A549 (cell line): ENCODE measurements at regions not wholly inside any gene's neighbourhood (a gene's known extent, or its start where the extent isn't known, plus 50 kb on each side); places are given as distances from the start of the nearest gene placed in this dataset.

Source experiments
- ATAC-seq, 2 experiments: fragments of 200-7000 bp in 1 of 2; fragments of >200 bp in 1 of 2; cut with Nextera tagmentation in 1 of 2; cut with Tn5 transposase in 1 of 2; 3 replicates each; pipeline versions ENCODE4 v1.8.0 to v1.9.1; 2018 to 2020; ENCODE audit warnings: mild to moderate bottlenecking in 1 of 2, moderate library complexity in 1 of 2
- CTCF ChIA-PET: fragments of 300-600 bp; sonication (Branson Sonifier 250); formaldehyde crosslinking; extraction: SDS; loops from one replicate; lab custom pipeline; 2021; ENCODE audit warnings: antibody characterized with exemption, inconsistent platforms; lab: Yijun Ruan, JAX
- POLR2A ChIA-PET: fragments of 350-600 bp; formaldehyde crosslinking; extraction: SDS; loops from one replicate; lab custom pipeline; 2021; ENCODE audit warnings: antibody characterized with exemption, inconsistent platforms; lab: Yijun Ruan, JAX
- DNase-seq, 2 experiments: peaks; one replicate each; pipeline versions ENCODE4 v3.0.0 to v3.0.0-alpha.2; 2011 to 2016; ENCODE audit warnings: low read depth in 1 of 2, low spot score in 1 of 2
- FAIRE-seq: peaks from 2 replicates; lab custom pipeline; 2011; peaks lifted over from hg19 to GRCh38; lab: Jason Lieb, UNC
- H3K27ac ChIP-seq, 2 experiments: fragments of >200 bp; sonication (Bioruptor Twin); formaldehyde crosslinking; 3 replicates each; pipeline ENCODE4 v1.5.1; 2016 to 2017
- H3K4me1 ChIP-seq: fragments of >200 bp; sonication (Bioruptor Twin); formaldehyde crosslinking; 3 replicates; pipeline ENCODE4 v1.6.1; 2016
- H3K4me2 ChIP-seq: fragments of >200 bp; sonication (Bioruptor Twin); formaldehyde crosslinking; 3 replicates; pipeline ENCODE4 v1.6.1; 2016
- H3K4me3 ChIP-seq: fragments of >200 bp; sonication (Bioruptor Twin); formaldehyde crosslinking; 3 replicates; pipeline ENCODE4 v1.5.1; 2016
- H3K9me3 ChIP-seq: fragments of >200 bp; sonication (Bioruptor Twin); formaldehyde crosslinking; 3 replicates; pipeline ENCODE4 v1.6.1; 2016
- BCL3 ChIP-seq: fragments of >200 bp; sonication (Bioruptor Twin); formaldehyde crosslinking; IDR thresholded peaks from 3 replicates; pipeline ENCODE4 v1.6.1; 2016
- BHLHE40 ChIP-seq: IDR thresholded peaks from 2 replicates; pipeline ENCODE4 v1.6.1; 2012; ENCODE audit warnings: low read depth, low read length, inconsistent platforms
- CHD4 ChIP-seq: fragments of 200-600 bp; sonication (generic); IDR thresholded peaks from 2 replicates; pipeline ENCODE4 v1.6.1; 2016; ENCODE audit warnings: antibody characterized with exemption, mild to moderate bottlenecking, borderline replicate concordance
- EHF ChIP-seq: fragments of 250-450 bp; sonication (Bioruptor Pico); IDR thresholded peaks from 2 replicates; pipeline ENCODE4 v1.5.0; 2020; ENCODE audit warnings: mild to moderate bottlenecking
- ESRRA ChIP-seq: fragments of 150-350 bp; IDR thresholded peaks from 2 replicates; pipeline ENCODE4 v1.6.1; 2014; ENCODE audit warnings: mild to moderate bottlenecking, low read length, borderline replicate concordance
- FOXS1 ChIP-seq: fragments of 250-450 bp; sonication (Bioruptor Pico); IDR thresholded peaks from 2 replicates; pipeline ENCODE4 v1.5.0; 2020; ENCODE audit warnings: mild to moderate bottlenecking, moderate library complexity
- GATA3 ChIP-seq: IDR thresholded peaks from 2 replicates; pipeline ENCODE4 v1.6.1; 2012; ENCODE audit warnings: borderline replicate concordance
- HOXB5 ChIP-seq: fragments of 250-450 bp; sonication (Bioruptor Pico); IDR thresholded peaks from 2 replicates; pipeline ENCODE4 v1.5.0; 2020; ENCODE audit warnings: mild to moderate bottlenecking, moderate library complexity
- JUN ChIP-seq, 2 experiments: fragments of >200 bp; sonication (Bioruptor Twin); formaldehyde crosslinking; IDR thresholded peaks; 2 replicates in 1 of 2; 3 replicates in 1 of 2; pipeline ENCODE4 v1.6.1; 2016 to 2017
- KDM1A ChIP-seq: fragments of 200-600 bp; sonication (generic); IDR thresholded peaks from 2 replicates; pipeline ENCODE4 v1.6.1; 2016; ENCODE audit warnings: low read depth, mild to moderate bottlenecking
- KDM5A ChIP-seq: fragments of 200-600 bp; sonication (generic); IDR thresholded peaks from 2 replicates; pipeline ENCODE4 v1.6.1; 2016; ENCODE audit warnings: antibody characterized with exemption, mild to moderate bottlenecking
- MAX ChIP-seq: IDR thresholded peaks from 2 replicates; pipeline ENCODE4 v1.6.1; 2012
- MAZ ChIP-seq: fragments of 150-350 bp; IDR thresholded peaks from 2 replicates; pipeline ENCODE4 v1.6.1; 2014; ENCODE audit warnings: antibody characterized with exemption, low read depth, low read length, borderline replicate concordance
- MYC ChIP-seq: IDR thresholded peaks from 2 replicates; pipeline ENCODE4 v1.6.1; 2012; ENCODE audit warnings: mild to moderate bottlenecking, inconsistent platforms, low read length, improper control_type of control experiment, borderline replicate concordance
- NFE2L2 ChIP-seq: fragments of 150-350 bp; conservative IDR thresholded peaks from 2 replicates; pipeline ENCODE4 v1.6.1; 2014; ENCODE audit warnings: low read length
- NR3C1 ChIP-seq: fragments of >200 bp; sonication (Bioruptor Twin); formaldehyde crosslinking; IDR thresholded peaks from 3 replicates; pipeline ENCODE4 v1.6.1; 2017
- PHF8 ChIP-seq: fragments of 200-600 bp; sonication (generic); IDR thresholded peaks from 2 replicates; pipeline ENCODE4 v1.6.1; 2016; ENCODE audit warnings: low read depth, mild to moderate bottlenecking, antibody characterized with exemption, moderate library complexity, borderline replicate concordance
- POLR2A ChIP-seq: IDR thresholded peaks from 2 replicates; pipeline ENCODE4 v1.6.1; 2012; ENCODE audit warnings: mild to moderate bottlenecking, low read length
- POLR2AphosphoS2 ChIP-seq: conservative IDR thresholded peaks from 2 replicates; pipeline ENCODE4 v1.6.1; 2012; ENCODE audit warnings: low read length, improper control_type of control experiment, inconsistent platforms
- RARB ChIP-seq: fragments of 250-450 bp; sonication (Bioruptor Pico); IDR thresholded peaks from 2 replicates; pipeline ENCODE4 v1.8.0; 2021; ENCODE audit warnings: mild to moderate bottlenecking, moderate library complexity
- RCOR1 ChIP-seq: fragments of 150-350 bp; IDR thresholded peaks from 2 replicates; pipeline ENCODE4 v1.6.1; 2014; ENCODE audit warnings: antibody characterized with exemption, low read length, low read depth
- RFX5 ChIP-seq: fragments of 450-650 bp; IDR thresholded peaks from 2 replicates; pipeline ENCODE4 v1.7.1; 2014; ENCODE audit warnings: antibody characterized with exemption, mild to moderate bottlenecking, moderate library complexity
- RNF2 ChIP-seq: fragments of 200-600 bp; sonication (generic); IDR thresholded peaks from 2 replicates; pipeline ENCODE4 v1.6.1; 2016; ENCODE audit warnings: low read depth, mild to moderate bottlenecking, antibody characterized with exemption, moderate library complexity, borderline replicate concordance
- SMC3 ChIP-seq: fragments of >200 bp; sonication (Bioruptor Twin); formaldehyde crosslinking; IDR thresholded peaks from 3 replicates; pipeline ENCODE4 v1.6.1; 2018; ENCODE audit warnings: inconsistent platforms
- TP53 ChIP-seq: fragments of 250-450 bp; sonication (Bioruptor Pico); IDR thresholded peaks from 2 replicates; pipeline ENCODE4 v1.5.0; 2021; ENCODE audit warnings: mild to moderate bottlenecking, moderate library complexity
- ZFP36 ChIP-seq: fragments of 450-650 bp; IDR thresholded peaks from 2 replicates; pipeline ENCODE4 v1.6.1; 2014; ENCODE audit warnings: borderline replicate concordance; ENCODE audit not compliant: partially characterized antibody
- ZSCAN20 ChIP-seq: fragments of 250-450 bp; sonication (Bioruptor Pico); IDR thresholded peaks from 2 replicates; pipeline ENCODE4 v1.8.0; 2022; ENCODE audit warnings: mild to moderate bottlenecking, moderate library complexity
- WGBS: methylation state at CpG from one replicate; pipeline ENCODE4 v1.1.6; 2017; ENCODE audit errors: missing lambda C conversion rate; 5-methylcytosine and 5-hydroxymethylcytosine counted together

GRCh38 chr7:130868139-130868538 is 134.1 kb upstream of the KLF14 start:
- CTCF ChIA-PET = interaction anchor here (1.6 to 2.2 kb wide), 2 partner anchors 27 to 29 kb away, joined by 4 to 6 read pairs; no protein-coding TSS in a partner anchor
- 0 out of 2 replicates have a peak, but pooled peaks have one; percentile 5 for TF ChIP-seq POLR2AphosphoS2
- TF ChIP-seq FOXS1 = no peak
- H3K4me2 ChIP-seq = no peak overlapping the region

GRCh38 chr7:130869918-130870317 is 135.9 kb upstream of the KLF14 start:
- CTCF ChIA-PET = interaction anchor here (7.4 kb wide), 1 partner anchor 27 kb away, joined by 99 read pairs; no protein-coding TSS in a partner anchor
- H3K4me3 ChIP-seq = no peak overlapping the region
- TF ChIP-seq EHF (CRISPR knock-in tag) = no peak
- TF ChIP-seq NR3C1 = no peak
- TF ChIP-seq SMC3 = no peak
- TF ChIP-seq HOXB5 = no peak
- TF ChIP-seq BCL3 = no peak
- no peak for TF ChIP-seq ZFP36
- no peak for TF ChIP-seq RFX5
- TF ChIP-seq ZSCAN20 = no peak
- TF ChIP-seq POLR2A = no peak
- TF ChIP-seq TP53 = no peak
- TF ChIP-seq, all 56 proteins: peak for 0
- Histone ChIP-seq H3K27ac (no peak overlapping the region), H3K4me2 (no peak overlapping the region), H3K9me3 (no peaks in the 10 kb centered on the region), H3K4me1 (peaks cover 42% of the 10 kb centered on the region)
- no peak for DNase-seq
- FAIRE-seq = no peak
- POLR2A ChIA-PET = no interaction called here
- 95% methylated on average over 3 of the region's 3 CpGs for WGBS
- ATAC-seq = no peak

More at GRCh38 chr7:130868139-130868538, 134.1 kb upstream of the KLF14 start:
- Histone ChIP-seq H3K27ac (no peak overlapping the region), H3K4me1 (peaks cover 25% of the 10 kb centered on the region; the same call in 2 of the 3 replicates), H3K4me3 (no peak overlapping the region), H3K9me3 (no peaks in the 10 kb centered on the region)
- no peak for FAIRE-seq
- POLR2A ChIA-PET = interaction anchor here (1.2 kb wide), 1 partner anchor 10 kb away, joined by 3 read pairs; no protein-coding TSS in a partner anchor
- WGBS = 87% methylated on average over 6 of the region's 6 CpGs
- peak in 1 of 2 experiments; percentile 4; a peak in 2 of 6 replicates for ATAC-seq
- no peak for DNase-seq

- Histone ChIP-seq H3K4me1 (peaks cover 67% of the 10 kb centered on the region), H3K4me2 (no peak overlapping the region), H3K4me3 (no peak overlapping the region), H3K9me3 (no peaks in the 10 kb centered on the region), H3K27ac (peak overlapping the region in 1 of 2 experiments; percentile 31; a peak in 2 of 6 replicates)
- FAIRE-seq (no peak), DNase-seq (no peak), ATAC-seq (peak; percentile 12 to 32)
- POLR2A ChIA-PET = no interaction called here
- WGBS = 76% methylated on average over 6 of the region's 6 CpGs
- CTCF ChIA-PET = interaction anchor here (1.5 to 7.4 kb wide), 5 partner anchors 10 to 168 kb away, joined by 4 to 99 read pairs (median 8); no protein-coding TSS in a partner anchor
- peak; percentile 58; the same call in 1 of the 2 replicates for TF ChIP-seq POLR2AphosphoS2
- no peak for TF ChIP-seq RNF2
Measured at GRCh38 chr7:130872341-130872740, 138.3 kb upstream of the KLF14 start.

GRCh38 chr7:130872756-130873448 is 138.9 kb upstream of the KLF14 start:
- CTCF ChIA-PET = interaction anchor here (1.2 to 7.4 kb wide), 7 partner anchors 10 to 167 kb away, joined by 4 to 99 read pairs (median 6); no protein-coding TSS in a partner anchor
- no peaks in the 10 kb centered on the region for H3K9me3 ChIP-seq
- H3K4me1 ChIP-seq = peaks cover 72% of the 10 kb centered on the region
- WGBS = 86% methylated on average over 8 of the region's 8 CpGs
- POLR2A ChIA-PET = interaction anchor here (0.6 to 0.9 kb wide), 2 partner anchors 15 to 27 kb away, joined by 3 read pairs; no protein-coding TSS in a partner anchor
- no peak overlapping the region for H3K4me2 ChIP-seq
- FAIRE-seq (no peak), ATAC-seq (peak; percentile 13 to 17; a peak in 4 of 6 replicates), DNase-seq (no peak)
- H3K27ac ChIP-seq = peak overlapping the region in 1 of 2 experiments; percentile 31; a peak in 2 of 6 replicates
- no peak overlapping the region for H3K4me3 ChIP-seq
- TF ChIP-seq PHF8 (no peak), ZFP36 (no peak), MYC (no peak), KDM1A (no peak), ZSCAN20 (no peak), BCL3 (no peak), GATA3 (no peak), JUN (IDR thresholded peaks at IDR 0.05) (peak in 1 of 2 experiments; percentile 23; a peak in 3 of 5 replicates), NFE2L2 (no peak), ESRRA (no peak), MAZ (no peak), BHLHE40 (no peak), FOXS1 (no peak), KDM5A (no peak), RARB (CRISPR knock-in tag) (0 out of 2 replicates have a peak, but pooled peaks have one; percentile 26), MAX (no peak), CHD4 (no peak), RCOR1 (no peak)
